Hematopoietic multipotent progenitor cell (in vitro differentiated cells): ENCODE measurements at regions not wholly inside any gene's neighbourhood (a gene's known extent, or its start where the extent isn't known, plus 50 kb on each side); places are given as distances from the start of the nearest gene placed in this dataset.
A peak's percentile ranks its signal among the peaks of the same experiment; 100 is the strongest.
"Not testable (repeated sequence)": the region's sequence is repeated elsewhere in the genome, so short reads cannot be mapped to it uniquely, and the experiment has no call there.

Experiments used
- DNase-seq, 3 donors: peaks; one replicate each; pipeline ENCODE4 v3.0.0-alpha.2; 2011 to 2015; ENCODE audit warnings: low read depth in 2 of 3, low spot score in 2 of 3

DNA sequence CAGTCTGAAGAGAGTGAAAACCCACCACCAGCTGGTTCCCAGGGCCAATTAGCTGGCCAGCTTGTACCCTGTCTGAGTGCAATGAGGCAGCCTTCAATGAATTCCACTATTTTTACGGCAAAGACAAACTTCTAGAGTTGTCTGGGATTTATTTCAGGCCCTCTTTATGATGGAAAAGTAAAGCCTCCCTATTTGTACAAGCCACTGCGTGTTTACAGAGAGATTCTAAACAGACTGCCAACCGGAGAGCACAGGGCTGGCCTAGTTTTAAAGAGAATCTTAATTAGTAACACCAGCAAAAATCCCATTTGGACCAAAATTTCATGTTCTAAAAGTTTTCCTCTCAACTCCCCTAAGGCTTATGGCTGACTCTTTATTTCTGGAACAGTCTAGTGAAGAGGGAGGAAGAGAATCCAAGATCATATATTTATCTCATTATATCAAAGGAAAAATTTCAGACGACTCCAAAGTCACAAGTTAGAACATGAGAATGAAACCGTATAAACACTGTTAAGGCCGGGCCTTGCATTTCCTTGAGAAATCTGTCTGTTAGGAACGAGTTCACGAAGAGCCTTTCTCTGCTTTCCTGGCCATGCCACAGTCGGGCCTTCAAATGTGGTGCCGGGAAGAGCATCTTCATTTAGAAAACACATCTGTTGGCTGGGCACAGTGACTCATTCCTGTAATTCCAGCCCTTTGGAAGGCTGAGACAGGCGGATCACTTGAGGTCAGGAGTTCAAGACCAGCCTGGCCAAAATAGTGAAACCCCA is 724.6 kb upstream of the NRP1 start:
- DNase-seq: no peak

DNA sequence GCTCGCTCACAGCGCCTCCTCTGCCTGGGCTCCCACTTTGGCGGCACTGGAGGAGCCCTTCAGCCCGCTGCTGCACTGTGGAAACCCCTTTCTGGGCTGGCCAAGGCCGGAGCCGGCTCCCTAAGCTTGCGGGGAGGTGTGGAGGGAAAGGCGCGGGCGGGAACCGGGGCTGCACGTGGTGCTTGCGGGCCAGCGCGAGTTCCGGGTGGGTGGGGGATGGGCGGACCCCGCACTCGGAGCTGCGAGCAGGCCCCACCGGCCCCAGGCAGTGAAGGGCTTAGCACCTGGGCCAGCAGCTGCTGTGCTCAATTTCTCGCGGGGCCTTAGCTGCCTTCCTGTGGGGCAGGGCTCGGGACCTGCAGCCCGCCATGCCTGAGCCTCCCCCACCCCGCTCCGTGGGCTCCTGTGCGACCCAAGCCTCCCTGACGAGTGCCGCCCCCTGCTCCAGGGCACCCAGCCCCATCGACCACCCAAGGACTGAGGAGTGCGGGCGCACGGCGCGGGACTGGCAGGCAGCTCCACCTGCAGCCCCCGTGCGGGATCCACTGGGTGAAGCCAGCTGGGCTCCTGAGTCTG is 721.0 kb upstream of the NRP1 start:
- DNase-seq: not testable (repeated sequence)

DNA sequence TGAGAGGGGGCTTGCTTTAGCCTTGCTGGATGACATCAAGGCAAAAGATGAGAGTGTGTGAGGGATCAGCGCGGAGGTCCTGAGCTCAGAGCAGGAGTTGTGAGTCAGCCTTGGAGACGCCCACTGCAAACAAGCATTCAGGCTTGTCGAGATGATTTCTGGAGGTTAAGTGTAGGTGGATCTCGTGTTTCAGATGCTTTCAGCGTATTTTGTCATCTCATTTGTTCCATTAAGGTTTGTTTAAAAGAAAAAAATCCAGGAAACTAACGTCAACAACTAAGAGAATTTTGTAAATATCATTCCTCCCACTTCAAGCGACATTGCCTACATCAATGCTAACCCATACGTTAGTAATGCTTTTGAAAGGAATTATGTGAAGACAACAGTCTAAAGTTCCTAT is 715.4 kb upstream of the NRP1 start:
- DNase-seq: no peak

DNA sequence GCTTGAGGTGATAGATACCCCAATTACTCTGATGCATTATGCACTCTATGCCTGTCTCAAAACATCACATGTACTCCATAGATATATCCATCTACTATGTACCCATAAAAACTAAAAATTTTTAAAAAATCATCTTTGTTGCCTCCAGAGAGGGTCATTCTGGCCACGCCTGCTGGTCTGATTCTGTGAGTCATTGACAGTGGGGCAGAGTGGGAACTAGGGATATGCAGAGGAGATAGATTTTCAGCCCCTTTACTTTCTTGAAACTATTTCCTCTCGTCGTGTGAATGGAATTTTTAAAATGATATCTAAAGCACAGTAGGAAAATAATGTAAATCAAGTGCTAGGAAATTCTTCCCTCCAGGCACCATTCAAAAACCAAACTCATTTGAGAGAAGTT is 715.0 kb upstream of the NRP1 start:
- DNase-seq: no peak

DNA sequence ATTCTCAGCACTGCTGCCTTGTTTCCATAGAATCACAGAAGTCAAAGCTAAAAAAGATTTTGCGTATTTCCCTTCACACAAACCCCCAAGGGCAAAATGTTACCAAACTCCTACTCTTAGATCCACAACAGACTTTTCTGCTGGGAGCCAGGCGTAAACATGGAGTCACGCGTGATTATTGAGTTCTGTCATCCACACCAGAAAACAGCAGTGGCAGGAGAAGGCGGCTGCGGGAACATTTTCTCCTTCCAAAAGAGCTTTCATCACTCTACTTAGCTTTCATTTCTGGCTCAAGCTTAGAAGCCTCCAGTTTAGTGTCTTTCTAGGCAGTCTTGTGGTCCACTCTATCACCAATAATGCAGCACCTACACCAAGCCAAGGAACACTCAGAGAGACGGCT is 712.9 kb upstream of the NRP1 start:
- DNase-seq: no peak

DNA sequence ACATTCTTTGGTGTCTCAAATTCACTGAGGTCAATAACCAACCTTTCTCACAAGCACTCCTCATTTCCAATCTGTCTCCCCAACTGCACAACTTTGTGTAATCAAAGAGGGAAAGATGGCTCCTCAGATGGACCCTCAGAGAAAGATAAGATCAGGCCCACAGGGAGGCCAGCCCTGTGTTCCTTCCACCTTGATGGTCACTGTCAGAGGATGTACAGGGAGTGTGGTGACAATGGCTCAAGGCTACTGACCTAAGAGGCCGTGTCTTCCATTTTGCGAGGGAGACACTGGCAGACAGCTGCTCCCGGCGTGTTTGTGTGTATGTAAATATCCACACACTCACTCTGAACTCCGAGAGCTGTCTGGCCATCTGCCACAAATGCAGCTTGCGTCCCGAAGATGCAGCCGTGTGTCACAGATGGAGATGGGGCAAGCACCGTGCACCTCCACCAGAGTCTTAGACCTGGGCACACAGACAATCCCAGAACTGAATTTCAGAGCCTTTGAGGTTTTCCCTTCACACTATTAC is 712.1 kb upstream of the NRP1 start:
- no peak for DNase-seq

DNA sequence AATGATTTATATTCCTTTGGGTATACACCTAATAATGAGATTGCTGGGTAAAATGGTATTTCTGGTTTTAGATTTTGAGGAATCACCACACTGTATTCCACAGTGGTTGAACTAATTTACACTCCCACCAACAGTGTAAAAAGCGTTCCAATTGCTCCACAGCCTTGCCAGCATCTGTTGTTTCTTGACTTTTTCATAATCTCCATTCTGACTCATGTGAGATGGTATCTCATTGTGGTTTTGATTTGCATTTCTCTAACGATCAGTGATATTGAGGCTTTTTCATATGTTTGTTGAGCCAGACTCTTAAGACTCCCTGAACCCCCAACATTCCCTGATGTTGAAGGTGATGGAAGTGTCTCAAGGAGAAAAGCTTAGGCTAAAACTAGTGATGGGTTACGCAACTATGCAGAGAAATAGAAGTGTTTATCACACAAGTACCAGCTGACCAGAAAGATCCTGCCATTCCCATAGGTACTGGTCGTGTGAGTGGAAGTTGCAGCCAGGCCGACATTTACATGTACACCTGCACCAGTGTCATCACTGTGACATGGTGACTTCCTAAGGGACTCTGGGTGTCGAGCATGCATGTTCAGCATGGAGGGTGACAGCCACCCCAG is 711.2 kb upstream of the NRP1 start:
- DNase-seq: no peak

DNA sequence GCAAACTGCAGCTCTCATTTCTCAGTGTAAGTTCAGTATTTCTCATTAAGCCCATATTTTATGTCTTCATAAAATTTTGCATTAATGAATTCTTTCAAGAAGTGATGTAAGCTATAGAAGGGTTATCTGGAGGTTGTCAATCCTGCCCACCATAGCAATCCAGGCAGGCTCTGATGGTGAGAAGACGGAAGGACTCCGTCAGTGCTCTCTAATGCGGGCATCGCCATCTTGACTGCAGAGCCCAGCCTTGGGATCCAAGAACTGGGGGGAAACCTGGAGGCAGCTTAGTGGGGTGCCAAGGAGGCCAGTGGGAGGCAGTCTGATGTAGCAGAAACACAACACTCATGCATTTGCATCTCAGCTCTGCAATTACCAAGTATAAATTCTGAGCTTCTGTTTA is 707.4 kb upstream of the NRP1 start:
- no peak for DNase-seq

DNA sequence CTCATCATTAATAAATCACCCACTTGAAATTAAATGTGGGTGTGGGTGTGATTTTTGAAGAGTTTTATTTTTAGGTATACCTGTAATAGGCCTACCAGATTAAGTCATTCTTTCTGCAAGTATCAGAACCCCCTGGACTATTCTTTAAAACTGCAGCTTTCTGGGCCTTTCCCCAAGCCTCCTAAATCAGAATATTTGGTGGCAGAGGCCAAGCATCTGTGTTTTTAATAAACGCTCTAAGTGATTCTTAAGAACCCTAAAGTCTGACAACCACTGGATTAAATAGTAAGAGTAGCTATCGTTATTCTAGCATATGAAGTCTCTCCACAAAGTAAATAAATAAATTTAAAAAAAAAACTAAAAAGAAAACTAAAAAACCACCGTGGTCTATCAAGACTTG is 703.0 kb upstream of the NRP1 start:
- DNase-seq: no peak

DNA sequence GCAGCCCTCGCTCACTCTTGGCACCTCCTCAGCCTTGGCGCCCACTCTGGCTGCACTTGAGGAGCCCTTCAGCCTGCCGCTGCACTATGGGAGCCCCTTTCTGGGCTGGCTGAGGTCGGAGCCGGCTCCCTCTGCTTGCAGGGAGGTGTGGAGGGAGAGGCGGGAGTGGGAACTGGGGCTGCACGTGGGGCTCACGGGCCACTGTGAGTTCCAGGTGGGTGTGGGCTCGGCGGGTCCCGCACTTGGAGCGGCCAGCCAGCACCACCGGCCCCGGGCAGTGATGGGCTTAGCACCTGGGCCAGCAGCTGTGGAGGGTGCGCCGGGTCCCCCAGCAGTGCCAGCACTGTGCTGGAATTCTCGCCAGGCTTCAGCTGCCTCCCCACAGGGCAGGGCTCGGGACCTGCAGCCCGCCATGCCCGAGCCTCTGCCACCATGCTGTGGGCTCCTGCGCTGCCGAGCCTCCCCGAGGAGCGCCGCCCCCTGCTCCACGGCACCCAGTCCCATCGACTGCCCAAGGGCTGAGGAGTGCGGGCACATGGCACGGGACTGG is 700.8 kb upstream of the NRP1 start:
- not testable (repeated sequence) for DNase-seq

DNA sequence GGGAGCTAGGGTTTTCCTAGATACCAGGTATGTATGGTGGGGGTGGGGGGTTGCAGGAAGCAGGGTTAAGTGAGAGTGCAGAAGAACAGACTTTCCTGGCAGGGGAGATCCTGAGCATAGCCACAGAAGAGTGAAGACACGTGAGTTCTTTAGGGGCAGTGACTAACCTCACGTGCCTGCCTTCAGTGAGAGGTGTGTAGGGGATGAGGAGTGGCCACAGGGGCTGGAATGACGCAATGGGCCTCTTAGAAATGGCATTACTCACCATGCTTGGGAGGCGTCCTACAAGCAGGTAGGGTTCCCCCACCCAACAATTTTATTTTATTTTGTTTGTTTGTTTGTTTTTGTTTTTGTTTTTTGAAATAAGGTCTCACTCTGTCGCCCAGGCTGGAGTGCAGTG is 698.6 kb upstream of the NRP1 start:
- no peak for DNase-seq

DNA sequence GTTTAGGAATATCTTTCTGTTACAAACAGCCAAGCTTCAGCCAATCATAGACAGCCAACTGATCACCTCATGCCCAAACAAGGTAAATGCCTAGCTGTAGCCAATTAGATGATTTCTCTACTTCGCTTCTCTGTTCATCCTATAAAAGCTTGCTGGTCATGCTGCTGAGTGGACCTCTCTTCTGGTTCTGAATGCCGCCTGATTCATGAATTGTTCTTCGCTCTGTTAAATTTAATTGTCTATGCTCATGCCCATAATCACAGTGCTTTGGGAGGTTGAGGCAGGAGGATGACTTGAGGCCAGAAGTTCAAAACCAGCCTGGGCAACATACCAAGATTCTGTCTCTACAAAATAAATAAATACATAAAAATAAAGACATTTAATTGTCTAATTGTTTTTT is 698.1 kb upstream of the NRP1 start:
- no peak for DNase-seq

DNA sequence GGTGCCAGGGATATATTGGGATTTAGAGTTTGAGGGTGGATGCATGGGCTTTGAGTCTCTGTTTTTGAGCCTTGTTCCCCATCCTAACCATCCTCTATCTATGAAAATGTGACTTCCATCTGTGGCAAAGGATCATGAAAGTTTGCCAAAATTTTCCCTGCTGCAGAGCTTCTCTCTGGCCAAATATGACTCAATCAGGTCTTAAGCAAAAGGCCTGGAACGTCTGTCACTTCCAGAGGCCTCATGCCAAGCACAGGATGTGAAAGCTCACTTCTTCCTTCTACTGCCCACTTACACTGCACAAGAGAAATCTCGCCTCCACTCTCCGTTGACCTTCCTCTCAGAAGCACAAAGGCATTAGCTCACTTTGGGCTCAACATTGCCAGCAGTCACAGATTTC is 696.9 kb upstream of the NRP1 start:
- DNase-seq: no peak

DNA sequence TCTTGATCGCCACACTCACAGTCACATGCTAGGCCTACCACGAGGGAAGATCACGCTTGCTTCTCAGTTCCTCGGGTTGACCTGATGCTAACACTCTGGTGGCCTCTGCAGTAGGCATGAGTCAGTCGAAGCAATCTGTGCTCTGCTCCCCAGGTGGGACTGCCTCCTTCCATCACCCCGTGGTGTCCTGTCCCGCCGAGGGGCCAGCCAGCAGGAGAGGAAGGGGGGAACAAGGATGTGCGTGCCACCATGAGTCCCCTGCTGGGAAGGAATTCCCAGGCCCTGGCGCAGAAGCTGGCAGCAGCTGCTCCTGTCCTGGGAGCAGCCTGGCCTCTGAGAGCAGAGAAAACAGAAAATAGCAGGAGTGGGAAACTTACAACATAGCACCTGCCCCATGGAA is 695.0 kb upstream of the NRP1 start:
- no peak for DNase-seq

DNA sequence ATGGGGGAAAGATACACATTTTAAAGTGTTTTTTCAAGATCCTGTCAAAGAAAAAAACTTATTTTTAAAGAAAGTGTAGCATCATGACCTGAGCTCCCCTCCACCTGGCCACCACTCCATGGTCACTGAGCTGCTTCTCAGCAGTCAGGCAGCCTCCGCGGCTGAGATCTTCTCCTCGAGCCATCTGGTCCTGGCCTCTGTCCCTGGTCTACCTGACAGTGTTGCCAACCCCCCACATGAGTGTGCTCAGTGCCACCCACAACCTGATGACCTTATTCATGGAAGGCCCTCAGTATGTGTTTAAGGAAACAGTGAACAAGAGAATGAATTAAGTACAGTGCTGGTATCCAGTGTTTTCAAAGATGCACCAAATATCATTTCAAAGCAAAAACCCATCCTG is 694.5 kb upstream of the NRP1 start:
- DNase-seq: no peak

DNA sequence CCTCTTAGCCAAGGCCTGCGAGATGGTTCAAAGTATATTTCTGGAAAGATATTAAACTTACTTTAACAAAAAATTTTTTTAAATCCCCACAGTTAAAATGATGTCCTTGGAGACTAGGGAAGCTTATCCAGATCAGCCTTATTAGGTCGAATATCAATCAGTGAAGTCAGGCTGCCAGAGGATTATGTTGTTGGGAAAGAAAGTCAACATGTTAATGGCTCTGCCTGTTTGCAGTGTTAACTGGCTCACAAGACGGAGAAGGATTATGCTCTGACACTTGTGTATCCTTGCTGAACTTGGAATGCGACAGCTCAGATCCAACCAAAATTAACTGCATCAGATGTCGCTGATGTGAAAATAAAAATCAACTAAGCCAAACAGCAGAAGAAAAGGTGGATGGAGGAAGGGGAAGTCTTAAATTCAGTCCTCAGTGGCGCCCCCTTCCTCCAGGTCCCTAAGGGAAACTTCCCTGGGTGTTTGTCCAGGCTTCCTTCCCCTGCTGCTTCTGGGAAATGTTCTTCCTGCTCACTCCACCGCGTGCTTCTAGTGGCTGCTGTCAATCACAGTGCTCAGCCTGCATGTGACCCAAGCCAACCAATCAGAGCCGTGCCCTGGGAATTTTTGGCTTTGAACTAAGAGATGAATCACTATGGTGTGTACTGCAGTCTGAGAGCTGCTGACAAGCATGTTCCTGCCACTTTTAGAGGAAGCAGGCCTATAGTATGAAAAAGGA is 690.4 kb upstream of the NRP1 start:
- no peak for DNase-seq

DNA sequence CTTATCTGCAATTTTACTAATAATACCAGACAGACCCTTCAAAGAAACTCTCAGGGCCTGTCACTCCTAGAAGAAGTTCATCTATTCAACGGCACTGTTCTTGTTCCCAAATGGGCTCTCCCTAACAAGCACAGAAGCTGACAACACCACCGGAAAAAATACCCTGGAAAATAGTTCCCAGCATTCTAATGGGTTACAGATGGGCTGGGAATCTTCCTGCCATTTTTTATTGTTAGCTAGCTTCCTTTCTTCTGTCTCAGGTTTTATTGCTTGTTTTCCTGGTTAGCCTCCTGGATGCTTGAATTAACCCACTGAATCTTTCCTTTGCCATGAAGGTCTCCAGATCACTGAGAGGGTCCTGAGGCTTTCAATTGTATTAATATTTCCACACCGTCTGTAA is 689.8 kb upstream of the NRP1 start:
- DNase-seq: no peak

DNA sequence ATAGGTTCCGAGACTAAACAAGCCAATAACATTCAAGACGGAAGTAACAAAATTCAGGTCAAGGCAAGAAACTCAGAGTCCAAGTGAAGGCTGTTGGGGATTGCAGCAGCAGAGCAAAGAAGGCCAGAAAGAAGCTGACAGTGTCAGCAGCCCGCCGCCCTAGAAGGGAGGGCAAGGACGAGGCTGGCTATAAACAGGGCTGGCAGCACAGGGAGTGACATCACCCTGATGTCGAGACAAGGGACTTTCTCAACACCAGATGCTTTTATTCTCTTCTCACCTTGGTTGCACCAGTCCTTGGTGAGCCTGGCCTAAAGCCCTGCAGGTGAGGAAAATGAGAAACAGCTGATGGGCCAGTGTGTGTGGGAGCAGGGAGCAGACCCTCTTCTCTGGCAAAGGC is 687.7 kb upstream of the NRP1 start:
- DNase-seq: no peak

DNA sequence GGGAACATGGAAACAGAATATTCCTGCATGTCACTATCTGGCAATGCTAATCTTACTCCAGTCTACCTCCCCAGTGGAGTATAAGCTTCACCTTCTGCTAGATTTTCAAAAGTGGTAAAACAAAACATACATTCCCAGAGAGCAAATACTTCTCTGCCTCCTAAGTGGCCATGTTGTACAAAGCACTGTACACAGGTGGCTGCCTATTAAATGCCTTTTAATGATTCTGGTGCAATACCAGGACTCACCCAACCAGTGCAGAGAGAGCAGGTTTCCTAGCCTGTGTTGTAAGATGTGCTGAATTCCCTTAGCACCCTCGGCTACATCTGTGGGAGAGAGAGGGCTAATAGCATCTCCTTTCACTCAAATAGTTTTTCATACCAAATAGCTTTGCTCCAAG is 684.3 kb upstream of the NRP1 start:
- DNase-seq: no peak

DNA sequence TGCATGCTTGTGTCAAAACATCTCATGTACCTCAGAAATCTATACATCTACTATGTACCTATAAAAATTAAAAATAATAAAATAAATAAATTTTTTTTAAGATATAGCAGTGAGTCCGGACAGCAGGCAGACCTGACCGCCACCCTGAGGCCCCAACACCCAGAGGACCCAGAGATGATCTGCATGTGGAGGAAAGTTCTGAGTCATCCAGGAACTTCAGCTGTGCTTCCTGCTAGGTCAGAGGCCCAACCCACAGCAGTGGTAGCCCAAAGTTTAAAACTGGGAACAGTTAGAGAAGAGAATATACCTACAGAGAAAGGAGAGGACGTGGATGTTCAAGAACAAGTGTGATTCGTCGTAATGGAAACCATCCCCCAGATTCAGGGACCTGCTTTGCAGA is 683.7 kb upstream of the NRP1 start:
- DNase-seq: peak in 1 of 3 donors; percentile 18

DNA sequence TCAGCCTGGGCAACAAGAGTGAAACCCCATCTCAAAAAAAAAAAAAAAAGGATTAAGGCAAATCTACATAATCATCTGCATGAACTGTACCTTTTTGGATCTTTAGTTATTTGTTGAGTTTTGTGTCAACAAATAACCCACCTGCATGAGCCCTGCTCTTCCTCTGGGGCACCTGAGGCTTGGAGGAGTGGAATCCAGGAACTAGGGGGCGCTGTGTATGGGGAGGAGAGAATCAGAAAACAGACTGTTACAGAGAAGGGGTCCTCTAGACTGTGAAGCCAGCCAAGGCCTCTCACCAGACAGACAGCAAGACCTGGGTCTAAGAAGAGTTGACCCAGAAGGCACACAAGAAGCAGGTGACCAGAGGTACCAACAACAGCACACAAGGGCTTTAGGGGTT is 682.8 kb upstream of the NRP1 start:
- DNase-seq: no peak
